Astrocyte of the spinal cord (primary cell): ENCODE measurements at regions not wholly inside any gene's neighbourhood (a gene's known extent, or its start where the extent isn't known, plus 50 kb on each side); places are given as distances from the start of the nearest gene placed in this dataset.

ENCODE experiments used
- DNase-seq: peaks from one replicate; pipeline ENCODE4 v3.0.0; 2011; ENCODE audit warnings: low read depth, low spot score
- H3K4me3 ChIP-seq: 2 replicates; pipeline ENCODE4 v1.5.1; 2011; ENCODE audit warnings: low read depth, mild to moderate bottlenecking, low read length, moderate library complexity
- CTCF ChIP-seq: IDR thresholded peaks from 2 replicates; pipeline ENCODE4 v1.5.1; 2012; ENCODE audit warnings: low read depth, mild to moderate bottlenecking, low read length, inconsistent platforms
- in situ Hi-C: cut with HindIII; loops from 2 replicates; pipeline ENCODE4 v1.10.0; 2017; ENCODE audit warnings: low sequenced_read_pairs

GRCh38 chr22:26995235-26995634 is 337.8 kb downstream of the MIAT start:
- in situ Hi-C loops, result no loop called here
- no peak overlapping the region for H3K4me3 ChIP-seq
- no peak for TF ChIP-seq CTCF
- DNase-seq, result no peak

- in situ Hi-C loops, result no loop called here
- TF ChIP-seq CTCF, result no peak
- H3K4me3 ChIP-seq, result no peak overlapping the region
- DNase-seq, result no peak
These were observed 338.8 kb downstream of the MIAT start for GRCh38 chr22:26996154-26996553.

- no peak for TF ChIP-seq CTCF
- no peak for DNase-seq
- in situ Hi-C loops, result no loop called here
- H3K4me3 ChIP-seq, result no peak overlapping the region
These were observed 340.7 kb downstream of the MIAT start for GRCh38 chr22:26998129-26998528.

GRCh38 chr22:26998716-26999115 is 341.3 kb downstream of the MIAT start:
- in situ Hi-C loops, result no loop called here
- no peak for TF ChIP-seq CTCF

GRCh38 chr22:27003297-27003696 is 345.9 kb downstream of the MIAT start:
- in situ Hi-C loops, result no loop called here
- DNase-seq, result no peak
- no peak for TF ChIP-seq CTCF
- no peak overlapping the region for H3K4me3 ChIP-seq

More at GRCh38 chr22:26998716-26999115, 341.3 kb downstream of the MIAT start:
- H3K4me3 ChIP-seq, result no peak overlapping the region
- DNase-seq, result no peak

GRCh38 chr22:27004434-27004833 is 347.0 kb downstream of the MIAT start:
- in situ Hi-C loops, result no loop called here
- TF ChIP-seq CTCF, result no peak
- H3K4me3 ChIP-seq, result no peak overlapping the region
- DNase-seq, result no peak

GRCh38 chr22:27008454-27008853 is 351.1 kb downstream of the MIAT start:
- H3K4me3 ChIP-seq, result no peak overlapping the region
- no peak for DNase-seq
- TF ChIP-seq CTCF, result no peak
- in situ Hi-C loops, result no loop called here
